HL-60 (cell line): ENCODE measurements at regions not wholly inside any gene's neighbourhood (a gene's known extent, or its start where the extent isn't known, plus 50 kb on each side); places are given as distances from the start of the nearest gene placed in this dataset.

Experiments used
- DNase-seq, 2 experiments: peaks; one replicate each; pipeline ENCODE4 v3.0.0-alpha.2; 2010 to 2020; ENCODE audit warnings: low read depth in 1 of 2, low spot score in 1 of 2
- H3K27ac ChIP-seq: fragments of 250-450 bp; sonication (Bioruptor Pico); replicated peaks from 2 replicates; pipeline ENCODE4 v1.5.1; 2020; ENCODE audit warnings: mild to moderate bottlenecking, moderate library complexity
- H3K27me3 ChIP-seq: fragments of 250-450 bp; sonication (Bioruptor Pico); 2 replicates; pipeline ENCODE4 v1.5.1; 2021; ENCODE audit warnings: mild to moderate bottlenecking, moderate library complexity; ENCODE audit not compliant: insufficient read depth, poor library complexity, severe bottlenecking
- H3K4me3 ChIP-seq: replicated peaks from 2 replicates; pipeline ENCODE4 v1.5.1; 2011; ENCODE audit warnings: mild to moderate bottlenecking, control low read depth, low read length; ENCODE audit not compliant: insufficient read depth
- GABPA ChIP-seq: IDR thresholded peaks from 2 replicates; pipeline ENCODE4 v1.6.1; 2012; ENCODE audit warnings: low read depth
- POLR2AphosphoS5 ChIP-seq: IDR thresholded peaks from 2 replicates; pipeline ENCODE4 v1.6.1; 2012; ENCODE audit warnings: low read depth
- REST ChIP-seq: IDR thresholded peaks from 2 replicates; pipeline ENCODE4 v1.6.1; 2012; ENCODE audit warnings: low read depth; ENCODE audit not compliant: insufficient replicate concordance
- SPI1 ChIP-seq: IDR thresholded peaks from 2 replicates; pipeline ENCODE4 v1.6.1; 2012; ENCODE audit warnings: low read depth, mild to moderate bottlenecking, borderline replicate concordance
- TF ChIP-seq, protein P1 (sequence below): IDR thresholded peaks from one replicate; pipeline ENCODE4 v1.5.1; 2011; ENCODE audit warnings: low read length, control low read depth, inconsistent platforms; ENCODE audit not compliant: insufficient read depth

DNA sequence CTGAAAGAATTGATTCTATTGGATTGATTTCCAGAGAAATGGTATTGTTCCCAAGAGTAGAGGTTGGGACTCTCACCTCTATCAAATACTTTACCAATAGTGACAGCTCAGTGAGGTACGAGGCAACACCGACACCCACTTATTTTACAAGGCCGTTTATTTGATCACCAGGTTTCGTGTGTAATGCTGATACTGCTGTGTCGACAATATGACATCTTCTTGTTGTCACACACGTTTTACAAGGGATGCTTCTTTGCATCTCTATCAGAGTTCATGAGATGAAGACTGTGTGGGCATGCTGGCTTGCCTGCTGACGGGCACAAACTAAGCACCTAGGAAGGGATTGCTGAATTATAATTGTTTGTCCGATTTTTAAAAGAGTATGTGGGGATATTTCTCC is 217.8 kb upstream of the EGLN3 start:
- Histone ChIP-seq H3K27me3 (no peaks in the 10 kb centered on the region), H3K4me3 (no peak overlapping the region), H3K27ac (no peak overlapping the region)
- DNase-seq, result no peak
- no peak for TF ChIP-seq SPI1
- TF ChIP-seq GABPA, result no peak
- TF ChIP-seq POLR2AphosphoS5, result no peak
- TF ChIP-seq REST, result no peak
- TF ChIP-seq, protein P1, sequence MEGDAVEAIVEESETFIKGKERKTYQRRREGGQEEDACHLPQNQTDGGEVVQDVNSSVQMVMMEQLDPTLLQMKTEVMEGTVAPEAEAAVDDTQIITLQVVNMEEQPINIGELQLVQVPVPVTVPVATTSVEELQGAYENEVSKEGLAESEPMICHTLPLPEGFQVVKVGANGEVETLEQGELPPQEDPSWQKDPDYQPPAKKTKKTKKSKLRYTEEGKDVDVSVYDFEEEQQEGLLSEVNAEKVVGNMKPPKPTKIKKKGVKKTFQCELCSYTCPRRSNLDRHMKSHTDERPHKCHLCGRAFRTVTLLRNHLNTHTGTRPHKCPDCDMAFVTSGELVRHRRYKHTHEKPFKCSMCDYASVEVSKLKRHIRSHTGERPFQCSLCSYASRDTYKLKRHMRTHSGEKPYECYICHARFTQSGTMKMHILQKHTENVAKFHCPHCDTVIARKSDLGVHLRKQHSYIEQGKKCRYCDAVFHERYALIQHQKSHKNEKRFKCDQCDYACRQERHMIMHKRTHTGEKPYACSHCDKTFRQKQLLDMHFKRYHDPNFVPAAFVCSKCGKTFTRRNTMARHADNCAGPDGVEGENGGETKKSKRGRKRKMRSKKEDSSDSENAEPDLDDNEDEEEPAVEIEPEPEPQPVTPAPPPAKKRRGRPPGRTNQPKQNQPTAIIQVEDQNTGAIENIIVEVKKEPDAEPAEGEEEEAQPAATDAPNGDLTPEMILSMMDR, result no peak

DNA sequence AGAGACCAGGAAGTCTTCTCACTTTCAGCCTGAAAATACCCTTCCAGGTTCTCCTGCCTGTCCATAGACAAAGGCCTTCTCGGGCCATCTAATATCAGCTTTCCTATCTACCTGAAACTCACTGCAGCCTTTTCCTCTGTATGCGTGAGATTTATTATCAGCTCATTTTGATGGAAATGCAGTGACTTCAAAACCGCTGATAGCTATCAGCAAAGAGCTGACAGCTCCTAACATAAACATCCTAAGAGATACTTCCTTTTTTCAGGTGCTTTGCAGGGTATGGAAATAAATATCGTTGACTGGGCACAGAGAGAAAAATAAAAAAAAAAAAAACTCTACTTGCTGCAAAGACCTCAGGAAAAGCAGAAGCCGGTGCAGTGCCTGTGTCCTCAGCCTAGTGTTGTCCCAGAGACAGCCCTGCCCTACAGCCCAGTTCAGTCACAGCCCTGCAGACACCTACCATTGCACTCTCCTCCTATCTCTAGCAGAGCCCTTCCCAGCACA is 215.0 kb upstream of the EGLN3 start:
- Histone ChIP-seq H3K4me3 (no peak overlapping the region), H3K27me3 (no peaks in the 10 kb centered on the region), H3K27ac (no peak overlapping the region)
- DNase-seq, result peak in 1 of 2 experiments; percentile 16
- TF ChIP-seq SPI1, result no peak
- no peak for TF ChIP-seq POLR2AphosphoS5
- TF ChIP-seq, protein P1, result no peak
- no peak for TF ChIP-seq GABPA
- TF ChIP-seq REST, result no peak

GRCh38 chr14:34164162-34164864 is 213.4 kb upstream of the EGLN3 start:
- no peak overlapping the region for H3K4me3 ChIP-seq
- no peaks in the 10 kb centered on the region for H3K27me3 ChIP-seq
- no peak for DNase-seq
- no peak overlapping the region for H3K27ac ChIP-seq
- TF ChIP-seq SPI1 (peak; percentile 51; the same call in 1 of the 2 replicates), REST (no peak)
